ENCODE measurements at regions not wholly inside any gene's neighbourhood (a gene's known extent, or its start where the extent isn't known, plus 50 kb on each side); places are given as distances from the start of the nearest gene placed in this dataset.
A peak's percentile ranks its signal among the peaks of the same experiment; 100 is the strongest.
"Not testable (repeated sequence)": the region's sequence is repeated elsewhere in the genome, so short reads cannot be mapped to it uniquely, and the experiment has no call there.

- not testable (repeated sequence) for DNase-seq
Observed at GRCh38 chr21:25531538-25532250, 75.6 kb downstream of the MRPL39 start.

- DNase-seq = peak; percentile 42
Observed at GRCh38 chr21:25528515-25528914, 78.8 kb downstream of the MRPL39 start.

GRCh38 chr21:25518491-25518911 lies 88.8 kb downstream of the MRPL39 start:
- DNase-seq = no peak

- DNase-seq = no peak
Observed at GRCh38 chr21:25515484-25516405, 91.5 kb downstream of the MRPL39 start.

- no peak for DNase-seq
Observed at GRCh38 chr21:25513810-25514209, 93.5 kb downstream of the MRPL39 start.

GRCh38 chr21:25512095-25513081 lies 94.9 kb downstream of the MRPL39 start:
- DNase-seq = no peak

GRCh38 chr21:25509862-25510261 lies 97.4 kb downstream of the MRPL39 start:
- DNase-seq = no peak

GRCh38 chr21:25508364-25508763 lies 98.9 kb downstream of the MRPL39 start:
- DNase-seq = no peak

- peak; percentile 62 for DNase-seq
Observed at GRCh38 chr21:25507522-25507921, 99.8 kb downstream of the MRPL39 start.

- peak; percentile 86 for DNase-seq
Observed at GRCh38 chr21:25506887-25507286, 100.4 kb downstream of the MRPL39 start.

- no peak for DNase-seq
Observed at GRCh38 chr21:25506261-25506660, 101.0 kb downstream of the MRPL39 start.

GRCh38 chr21:25503981-25504380 lies 103.3 kb downstream of the MRPL39 start:
- no peak for DNase-seq

- no peak for DNase-seq
Observed at GRCh38 chr21:25501996-25502665, 105.2 kb downstream of the MRPL39 start.

- no peak for DNase-seq
Observed at GRCh38 chr21:25501462-25501861, 105.8 kb downstream of the MRPL39 start.

- DNase-seq = no peak
Observed at GRCh38 chr21:25500598-25500997, 106.7 kb downstream of the MRPL39 start.

- no peak for DNase-seq
Observed at GRCh38 chr21:25496825-25497482, 110.3 kb downstream of the MRPL39 start.

- DNase-seq = peak; percentile 10
Observed at GRCh38 chr21:25494804-25495203, 112.5 kb downstream of the MRPL39 start.

- no peak for DNase-seq
Observed at GRCh38 chr21:25493722-25494121, 113.6 kb downstream of the MRPL39 start.

GRCh38 chr21:25491267-25491666 lies 116.0 kb downstream of the MRPL39 start:
- peak; percentile 52 for DNase-seq

GRCh38 chr21:25490742-25491141 lies 116.5 kb downstream of the MRPL39 start:
- DNase-seq = no peak

- no peak for DNase-seq
Observed at GRCh38 chr21:25489673-25490072, 117.6 kb downstream of the MRPL39 start.

Data from DMS53 (cell line).